ENCODE measurements at regions not wholly inside any gene's neighbourhood (a gene's known extent, or its start where the extent isn't known, plus 50 kb on each side); places are given as distances from the start of the nearest gene placed in this dataset.

GRCh38 chr2:53513167-53513666 lies 254.4 kb upstream of the CHAC2 start (continued):
- TF ChIP-seq ZNF462 (CRISPR knock-in tag; IDR thresholded peaks at IDR 0.05) (no peak), CREB1 (CRISPR knock-in tag; IDR thresholded peaks at IDR 0.05; ENCODE audit: low read depth) (no peak), ZNF331 (CRISPR knock-in tag; IDR thresholded peaks at IDR 0.05; ENCODE audit: low read depth) (no peak)

DNA sequence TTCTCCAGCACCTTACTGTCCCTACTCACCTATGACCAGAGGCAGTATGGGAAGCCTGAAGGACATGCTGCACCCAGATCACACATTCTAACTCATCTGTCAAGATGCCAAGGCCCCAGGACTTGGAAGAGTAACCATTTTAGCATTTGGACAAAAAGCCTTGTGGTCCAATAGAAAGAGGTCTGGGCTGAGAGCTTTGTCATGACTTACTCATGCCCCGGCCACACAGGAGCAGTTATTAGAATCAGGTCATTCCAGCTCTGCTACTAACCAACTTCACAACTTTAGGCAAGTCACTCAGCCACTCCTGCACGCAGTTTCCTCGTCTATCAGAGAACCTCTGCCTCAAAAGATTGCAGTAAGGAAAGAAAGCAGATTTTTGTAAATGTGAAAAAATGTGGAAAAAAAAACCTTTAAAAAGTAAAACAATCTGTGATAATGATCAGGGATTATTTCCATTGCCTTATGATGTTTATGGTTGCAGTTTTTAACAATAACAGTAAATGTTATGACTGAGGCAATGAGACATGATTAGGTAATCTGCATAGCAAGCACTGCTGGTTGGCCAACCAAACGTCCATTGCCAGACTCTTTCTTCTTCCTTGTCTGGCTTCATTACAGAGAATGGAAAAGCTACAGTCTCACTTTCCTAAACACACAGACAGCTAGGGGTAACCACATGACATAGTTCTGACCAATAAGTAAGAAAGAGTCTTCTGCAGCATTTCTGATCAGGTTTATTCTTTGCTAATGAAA lies 255.4 kb upstream of the CHAC2 start:
- H3K4me2 ChIP-seq, result no peak overlapping the region
- no peak overlapping the region for H3K27ac Mint-ChIP-seq
- H3K4me3 ChIP-seq, result no peak overlapping the region
- no peak overlapping the region for H2AFZ ChIP-seq
- H3K9me2 ChIP-seq (ENCODE audit: insufficient read depth), result no peaks in the 10 kb centered on the region
- H3K4me1 Mint-ChIP-seq, result peaks cover 15% of the 10 kb centered on the region; the same call in 2 of the 3 replicates
- H3K36me3 Mint-ChIP-seq (ENCODE audit: low read depth), result peaks cover 4% of the 10 kb centered on the region; the same call in 2 of the 3 replicates
- H4K20me1 ChIP-seq (replicated peaks; ENCODE audit: insufficient read depth), result no peaks in the 10 kb centered on the region
- H3K27me3 ChIP-seq (ENCODE audit: insufficient read depth), result no peaks in the 10 kb centered on the region
- no peaks in the 10 kb centered on the region for H3F3A ChIP-seq (replicated peaks; ENCODE audit: low read depth)
- peaks cover 6% of the 10 kb centered on the region; the same call in 2 of the 3 replicates for H3K9me3 Mint-ChIP-seq
- peaks cover 13% of the 10 kb centered on the region for H3K27me3 Mint-ChIP-seq (ENCODE audit: insufficient read depth, low read depth, poor library complexity)
- H3K4me3 Mint-ChIP-seq, result no peak overlapping the region
- peaks cover 11% of the 10 kb centered on the region for H3K4me1 ChIP-seq (ENCODE audit: insufficient read depth)
- no peaks in the 10 kb centered on the region for H3K79me2 ChIP-seq (replicated peaks; ENCODE audit: insufficient read depth)
- DNase-seq (ENCODE audit: low spot score), result no peak
- ATAC-seq, result no peak
- H3K36me3 ChIP-seq (ENCODE audit: insufficient read depth), result no peaks in the 10 kb centered on the region
- H3K27ac ChIP-seq (ENCODE audit: low read depth), result no peak overlapping the region
- TF ChIP-seq STAT1 (IDR thresholded peaks at IDR 0.05; ENCODE audit: unreplicated experiment) (no peak), ZNF462 (CRISPR knock-in tag; IDR thresholded peaks at IDR 0.05) (no peak), ZNF114 (CRISPR knock-in tag; IDR thresholded peaks at IDR 0.05) (no peak), CREB1 (CRISPR knock-in tag; IDR thresholded peaks at IDR 0.05; ENCODE audit: low read depth) (no peak), POLR2AphosphoS5 (IDR thresholded peaks at IDR 0.05; ENCODE audit: low read depth) (no peak), EZH2phosphoT487 (IDR thresholded peaks at IDR 0.05; ENCODE audit: unreplicated experiment) (no peak)

Measured in GM23338 (cell line).